Gastrocnemius medialis (tissue), 4 donors: ENCODE measurements at regions not wholly inside any gene's neighbourhood (a gene's known extent, or its start where the extent isn't known, plus 50 kb on each side); places are given as distances from the start of the nearest gene placed in this dataset.

ENCODE experiments used
- POLR2A ChIP-seq, 2 donors: fragments of 450-650 bp; IDR thresholded peaks; one replicate each; pipeline ENCODE4 v1.6.1; 2017; ENCODE audit warnings: antibody characterized with exemption in 2 of 2, mild to moderate bottlenecking in 2 of 2, moderate library complexity in 2 of 2
- TF ChIP-seq, protein P1 (sequence below), 5 experiments: fragments of 450-650 bp in 3 of 5; fragments of 200-600 bp in 2 of 5; sonication (generic) in 2 of 5; IDR thresholded peaks in 4 of 5; conservative IDR thresholded peaks in 1 of 5; 1 replicate in 4 of 5; 2 replicates in 1 of 5; pipeline ENCODE4 v1.5.1; 2016 to 2019; ENCODE audit warnings: antibody characterized with exemption in 5 of 5, mild to moderate bottlenecking in 3 of 5, moderate library complexity in 3 of 5

DNA sequence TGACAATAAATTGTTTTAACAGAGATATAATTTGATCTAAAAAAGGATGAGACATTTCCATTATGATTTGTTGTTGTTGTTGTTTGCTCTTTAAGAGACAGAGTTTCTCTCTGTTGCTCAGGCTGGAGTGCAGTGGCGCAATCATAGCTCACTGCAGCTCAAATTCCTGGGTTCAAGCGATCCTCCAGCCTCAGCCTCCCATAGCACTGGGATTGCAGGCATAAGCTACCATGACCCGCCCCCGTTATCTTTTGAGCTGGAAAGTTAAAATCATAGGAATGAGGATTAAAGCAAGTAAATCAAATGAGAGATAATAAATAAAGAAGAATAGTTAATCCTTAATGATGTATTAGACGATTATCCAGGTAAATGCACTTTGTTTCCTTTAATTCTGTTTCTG lies 224.4 kb upstream of the SMIM31 start:
- TF ChIP-seq, protein P1, sequence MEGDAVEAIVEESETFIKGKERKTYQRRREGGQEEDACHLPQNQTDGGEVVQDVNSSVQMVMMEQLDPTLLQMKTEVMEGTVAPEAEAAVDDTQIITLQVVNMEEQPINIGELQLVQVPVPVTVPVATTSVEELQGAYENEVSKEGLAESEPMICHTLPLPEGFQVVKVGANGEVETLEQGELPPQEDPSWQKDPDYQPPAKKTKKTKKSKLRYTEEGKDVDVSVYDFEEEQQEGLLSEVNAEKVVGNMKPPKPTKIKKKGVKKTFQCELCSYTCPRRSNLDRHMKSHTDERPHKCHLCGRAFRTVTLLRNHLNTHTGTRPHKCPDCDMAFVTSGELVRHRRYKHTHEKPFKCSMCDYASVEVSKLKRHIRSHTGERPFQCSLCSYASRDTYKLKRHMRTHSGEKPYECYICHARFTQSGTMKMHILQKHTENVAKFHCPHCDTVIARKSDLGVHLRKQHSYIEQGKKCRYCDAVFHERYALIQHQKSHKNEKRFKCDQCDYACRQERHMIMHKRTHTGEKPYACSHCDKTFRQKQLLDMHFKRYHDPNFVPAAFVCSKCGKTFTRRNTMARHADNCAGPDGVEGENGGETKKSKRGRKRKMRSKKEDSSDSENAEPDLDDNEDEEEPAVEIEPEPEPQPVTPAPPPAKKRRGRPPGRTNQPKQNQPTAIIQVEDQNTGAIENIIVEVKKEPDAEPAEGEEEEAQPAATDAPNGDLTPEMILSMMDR (IDR thresholded peaks at IDR 0.05 in 4 of 5, conservative IDR thresholded peaks at IDR 0.05 in 1 of 5): no peak
- no peak for TF ChIP-seq POLR2A (IDR thresholded peaks at IDR 0.05)
